ENCODE measurements at regions not wholly inside any gene's neighbourhood (a gene's known extent, or its start where the extent isn't known, plus 50 kb on each side); places are given as distances from the start of the nearest gene placed in this dataset.

DNA sequence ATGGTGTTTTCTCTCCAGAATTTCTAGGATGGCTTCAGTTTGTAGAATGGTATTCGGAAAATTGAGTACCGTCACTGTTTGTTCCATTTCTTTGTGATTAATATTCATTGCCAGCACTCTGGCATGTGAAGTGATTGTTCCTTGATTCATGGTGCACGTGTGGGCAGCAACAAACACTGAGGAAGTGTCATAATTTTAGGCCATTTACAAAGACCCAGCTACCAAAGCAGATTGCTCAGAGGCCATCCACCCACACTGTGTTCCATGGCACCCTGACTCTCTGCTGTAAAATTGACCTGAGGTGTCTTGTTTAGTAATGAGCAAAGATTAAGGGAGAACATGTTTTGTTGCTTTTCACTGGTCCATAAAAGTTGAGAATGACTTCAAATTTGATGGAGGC, 250.9 kb upstream of the FMN2 start (continued):
- TF ChIP-seq, protein P1, sequence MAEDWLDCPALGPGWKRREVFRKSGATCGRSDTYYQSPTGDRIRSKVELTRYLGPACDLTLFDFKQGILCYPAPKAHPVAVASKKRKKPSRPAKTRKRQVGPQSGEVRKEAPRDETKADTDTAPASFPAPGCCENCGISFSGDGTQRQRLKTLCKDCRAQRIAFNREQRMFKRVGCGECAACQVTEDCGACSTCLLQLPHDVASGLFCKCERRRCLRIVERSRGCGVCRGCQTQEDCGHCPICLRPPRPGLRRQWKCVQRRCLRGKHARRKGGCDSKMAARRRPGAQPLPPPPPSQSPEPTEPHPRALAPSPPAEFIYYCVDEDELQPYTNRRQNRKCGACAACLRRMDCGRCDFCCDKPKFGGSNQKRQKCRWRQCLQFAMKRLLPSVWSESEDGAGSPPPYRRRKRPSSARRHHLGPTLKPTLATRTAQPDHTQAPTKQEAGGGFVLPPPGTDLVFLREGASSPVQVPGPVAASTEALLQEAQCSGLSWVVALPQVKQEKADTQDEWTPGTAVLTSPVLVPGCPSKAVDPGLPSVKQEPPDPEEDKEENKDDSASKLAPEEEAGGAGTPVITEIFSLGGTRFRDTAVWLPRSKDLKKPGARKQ (CRISPR knock-in tag; IDR thresholded peaks at IDR 0.05) = no peak
- TF ChIP-seq NFYB (IDR thresholded peaks at IDR 0.05; ENCODE audit: extremely low read depth, insufficient read length) (no peak), MECOM (CRISPR knock-in tag; IDR thresholded peaks at IDR 0.05) (no peak), HLTF (IDR thresholded peaks at IDR 0.05) (no peak), THAP7 (CRISPR knock-in tag; IDR thresholded peaks at IDR 0.05) (no peak), SRF (CRISPR knock-in tag; IDR thresholded peaks at IDR 0.05) (no peak), MYC (IDR thresholded peaks at IDR 0.05; ENCODE audit: low read depth, low read length) (no peak), MYC (CRISPR knock-in tag; IDR thresholded peaks at IDR 0.05; ENCODE audit: borderline replicate concordance, low read depth) (no peak), ELK1 (CRISPR knock-in tag; IDR thresholded peaks at IDR 0.05) (no peak), BRCA1 (IDR thresholded peaks at IDR 0.05) (no peak), BRCA1 (CRISPR knock-in tag; IDR thresholded peaks at IDR 0.05) (no peak)

All from K562 (cell line).